ENCODE measurements at regions not wholly inside any gene's neighbourhood (a gene's known extent, or its start where the extent isn't known, plus 50 kb on each side); places are given as distances from the start of the nearest gene placed in this dataset.

- peaks cover 0 to 4% of the 10 kb centered on the region in 2 donors for H3K27me3 ChIP-seq
- H3K27ac ChIP-seq: no peak overlapping the region
- TF ChIP-seq CTCF (IDR thresholded peaks at IDR 0.05): no peak
- no peaks in the 10 kb centered on the region for H3K9me3 ChIP-seq
- H3K36me3 ChIP-seq: no peaks in the 10 kb centered on the region
- H3K4me3 ChIP-seq: no peak overlapping the region
- H3K4me1 ChIP-seq: no peaks in the 10 kb centered on the region
- no peak for DNase-seq (ENCODE audit: low spot score)
Measured at GRCh38 chr7:80386686-80387085, 125.2 kb downstream of the GNAT3 start.

- no peaks in the 10 kb centered on the region for H3K27me3 ChIP-seq
- H3K27ac ChIP-seq: no peak overlapping the region
- H3K4me3 ChIP-seq: no peak overlapping the region
- no peaks in the 10 kb centered on the region for H3K9me3 ChIP-seq
- no peaks in the 10 kb centered on the region for H3K36me3 ChIP-seq
- no peak for TF ChIP-seq CTCF (IDR thresholded peaks at IDR 0.05)
- no peaks in the 10 kb centered on the region for H3K4me1 ChIP-seq
- DNase-seq (ENCODE audit: low spot score): no peak
Measured at GRCh38 chr7:80385508-80385907, 126.4 kb downstream of the GNAT3 start.

GRCh38 chr7:80380957-80381356 lies 130.9 kb downstream of the GNAT3 start:
- H3K4me3 ChIP-seq: no peak overlapping the region
- no peak overlapping the region for H3K27ac ChIP-seq
- H3K4me1 ChIP-seq: peaks cover 0 to 10% of the 10 kb centered on the region in 2 donors
- no peak for DNase-seq (ENCODE audit: low spot score)
- TF ChIP-seq CTCF (IDR thresholded peaks at IDR 0.05): no peak
- H3K9me3 ChIP-seq: no peaks in the 10 kb centered on the region
- no peaks in the 10 kb centered on the region for H3K36me3 ChIP-seq
- no peaks in the 10 kb centered on the region for H3K27me3 ChIP-seq

- Histone ChIP-seq H3K27ac (no peak overlapping the region), H3K36me3 (no peaks in the 10 kb centered on the region), H3K4me3 (no peak overlapping the region), H3K4me1 (peaks cover 0 to 10% of the 10 kb centered on the region in 2 donors), H3K9me3 (no peaks in the 10 kb centered on the region), H3K27me3 (no peaks in the 10 kb centered on the region)
- DNase-seq (ENCODE audit: low spot score): no peak
- TF ChIP-seq CTCF (IDR thresholded peaks at IDR 0.05): no peak
Measured at GRCh38 chr7:80379034-80379982, 132.6 kb downstream of the GNAT3 start.

- Histone ChIP-seq H3K27ac (no peak overlapping the region), H3K4me3 (no peak overlapping the region), H3K36me3 (no peaks in the 10 kb centered on the region), H3K27me3 (no peaks in the 10 kb centered on the region), H3K4me1 (peaks cover 0 to 7% of the 10 kb centered on the region in 2 donors), H3K9me3 (no peaks in the 10 kb centered on the region)
- DNase-seq (ENCODE audit: low spot score): no peak
- no peak for TF ChIP-seq CTCF (IDR thresholded peaks at IDR 0.05)
Measured at GRCh38 chr7:80374321-80374720, 137.5 kb downstream of the GNAT3 start.

Measured in right atrium auricular region (tissue), 2 donors.